Activated naive CD8-positive, alpha-beta T cell treated with anti-CD3 and anti-CD28 coated beads, Interleukin-2, amount 50 U/mL, for 24 hours (primary cell): ENCODE measurements at regions not wholly inside any gene's neighbourhood (a gene's known extent, or its start where the extent isn't known, plus 50 kb on each side); places are given as distances from the start of the nearest gene placed in this dataset.

Experiments used
- ATAC-seq: fragments of 150-1000 bp; cut with Tn5 transposase; one replicate; pipeline ENCODE4 v1.10.0; 2021
- DNase-seq: peaks from one replicate; pipeline ENCODE4 v3.0.0; 2021
- H3K27ac Mint-ChIP-seq: one replicate; pipeline ENCODE4 v1.8.0; 2021; ENCODE audit warnings: mild to moderate bottlenecking, mixed read lengths
- H3K27me3 Mint-ChIP-seq: one replicate; pipeline ENCODE4 v1.8.0; 2021; ENCODE audit warnings: mixed read lengths
- H3K36me3 Mint-ChIP-seq: one replicate; pipeline ENCODE4 v1.8.0; 2021; ENCODE audit warnings: low read depth, mixed read lengths
- H3K4me1 Mint-ChIP-seq: one replicate; pipeline ENCODE4 v1.8.0; 2021; ENCODE audit warnings: mixed read lengths
- H3K4me3 Mint-ChIP-seq: one replicate; pipeline ENCODE4 v1.8.0; 2021; ENCODE audit warnings: mild to moderate bottlenecking, moderate library complexity, mixed read lengths
- H3K9me3 Mint-ChIP-seq: one replicate; pipeline ENCODE4 v1.8.0; 2021; ENCODE audit warnings: mixed read lengths

DNA sequence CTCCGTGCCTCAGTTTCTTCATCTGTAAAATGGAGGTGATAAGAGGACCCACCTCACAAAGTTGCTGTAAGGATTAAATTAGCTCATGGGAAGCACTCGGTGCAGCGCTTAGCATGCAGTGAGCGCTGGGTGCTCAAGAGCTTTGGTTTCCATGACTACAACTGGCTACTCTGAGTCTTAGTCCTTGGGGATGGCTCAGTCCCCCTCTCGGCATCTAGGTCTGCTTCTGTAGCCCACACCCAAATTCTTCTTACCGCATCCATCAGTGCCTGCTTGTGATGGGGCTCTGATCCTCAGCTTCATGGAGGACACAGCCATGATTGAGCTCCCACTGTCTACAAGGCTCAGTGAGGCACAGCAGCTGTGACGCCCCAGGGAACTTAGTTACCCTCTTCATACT is 159.0 kb downstream of the ACTL8 start:
- peaks cover 28% of the 10 kb centered on the region for H3K27me3 Mint-ChIP-seq
- H3K36me3 Mint-ChIP-seq = no peaks in the 10 kb centered on the region
- no peak for DNase-seq
- ATAC-seq = no peak
- no peaks in the 10 kb centered on the region for H3K9me3 Mint-ChIP-seq
- no peak overlapping the region for H3K27ac Mint-ChIP-seq
- H3K4me3 Mint-ChIP-seq = no peak overlapping the region
- no peaks in the 10 kb centered on the region for H3K4me1 Mint-ChIP-seq

DNA sequence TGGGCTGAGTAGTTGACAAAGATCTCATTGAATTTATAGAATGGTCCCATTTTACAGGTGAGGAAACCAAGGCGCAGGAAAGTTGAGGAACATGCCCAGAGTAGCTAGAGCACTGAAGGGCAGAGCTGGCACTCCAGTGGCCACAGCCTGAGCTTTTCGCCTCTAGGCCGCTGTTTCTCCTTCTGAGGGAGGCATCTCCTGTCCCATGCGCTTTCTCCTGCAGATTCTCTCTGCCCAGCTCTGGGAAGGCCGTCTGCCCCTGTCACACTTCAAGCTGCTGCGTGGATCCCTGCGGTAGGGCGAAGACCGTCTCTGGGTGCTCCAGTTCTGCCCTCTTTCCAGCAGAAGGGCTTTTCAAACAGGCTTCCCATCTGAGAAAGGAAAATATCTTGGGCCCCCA is 159.9 kb downstream of the ACTL8 start:
- H3K9me3 Mint-ChIP-seq = no peaks in the 10 kb centered on the region
- peaks cover 24% of the 10 kb centered on the region for H3K27me3 Mint-ChIP-seq
- no peak overlapping the region for H3K4me3 Mint-ChIP-seq
- ATAC-seq (no peak), DNase-seq (no peak)
- no peaks in the 10 kb centered on the region for H3K4me1 Mint-ChIP-seq
- H3K36me3 Mint-ChIP-seq = no peaks in the 10 kb centered on the region
- H3K27ac Mint-ChIP-seq = no peak overlapping the region

DNA sequence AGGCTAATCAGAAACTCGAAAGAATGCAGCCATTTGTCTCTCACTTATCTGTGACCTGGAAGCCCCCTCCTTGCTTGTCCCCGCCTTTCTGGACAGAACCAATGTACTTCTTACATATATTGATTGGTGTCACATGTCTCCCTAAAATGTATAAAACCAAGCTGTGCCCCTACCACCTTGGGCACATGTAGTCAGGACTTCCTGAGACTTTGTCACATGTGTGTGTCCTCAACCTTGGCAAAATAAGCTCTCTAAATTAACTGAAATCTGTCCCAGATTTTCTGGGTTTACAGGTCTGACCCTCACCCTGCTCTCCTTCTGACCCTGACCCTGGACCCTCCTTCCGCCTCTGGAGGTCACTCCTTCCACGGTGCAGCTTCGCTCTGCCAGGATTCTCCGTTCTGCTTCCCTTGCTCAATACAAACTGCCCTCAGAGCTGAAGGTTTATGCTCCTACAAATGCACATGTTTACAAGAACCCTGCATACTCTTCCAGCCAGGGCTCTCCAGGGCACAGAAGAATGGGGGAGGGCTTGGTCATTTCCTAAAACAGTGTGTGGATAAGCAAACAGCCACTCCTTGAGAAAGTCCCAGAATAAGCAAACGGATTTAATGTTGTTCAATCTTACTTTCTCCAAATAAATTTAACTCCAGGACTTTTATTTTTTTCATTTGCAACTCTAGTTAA is 160.5 kb downstream of the ACTL8 start:
- no peaks in the 10 kb centered on the region for H3K36me3 Mint-ChIP-seq
- H3K27me3 Mint-ChIP-seq = peaks cover 20% of the 10 kb centered on the region
- ATAC-seq (no peak), DNase-seq (no peak)
- H3K4me3 Mint-ChIP-seq = no peak overlapping the region
- H3K4me1 Mint-ChIP-seq = no peaks in the 10 kb centered on the region
- H3K27ac Mint-ChIP-seq = no peak overlapping the region
- no peaks in the 10 kb centered on the region for H3K9me3 Mint-ChIP-seq

DNA sequence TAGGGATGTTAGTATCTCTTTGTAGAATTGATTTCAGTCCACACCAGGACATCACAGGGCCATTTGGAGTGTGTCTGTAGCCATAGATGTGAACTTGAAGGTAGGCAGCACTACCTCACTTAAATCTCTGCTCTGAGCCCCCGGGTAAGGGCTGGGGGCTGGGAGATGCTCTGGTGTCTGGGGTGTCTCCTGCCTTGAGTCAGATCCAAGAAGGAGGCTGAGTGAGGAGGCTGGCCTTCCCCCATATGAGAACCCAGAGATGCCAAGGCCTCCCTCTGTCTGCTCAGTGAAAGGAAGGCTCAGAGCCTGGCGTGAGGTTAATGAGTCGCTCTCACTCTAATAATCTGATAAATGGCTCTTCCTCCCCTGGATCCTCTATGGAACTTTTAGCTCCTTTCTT is 161.6 kb downstream of the ACTL8 start:
- no peak for ATAC-seq
- H3K27ac Mint-ChIP-seq = no peak overlapping the region
- DNase-seq = no peak
- no peaks in the 10 kb centered on the region for H3K9me3 Mint-ChIP-seq
- no peak overlapping the region for H3K4me3 Mint-ChIP-seq
- no peaks in the 10 kb centered on the region for H3K4me1 Mint-ChIP-seq
- peaks cover 17% of the 10 kb centered on the region for H3K27me3 Mint-ChIP-seq
- H3K36me3 Mint-ChIP-seq = no peaks in the 10 kb centered on the region

DNA sequence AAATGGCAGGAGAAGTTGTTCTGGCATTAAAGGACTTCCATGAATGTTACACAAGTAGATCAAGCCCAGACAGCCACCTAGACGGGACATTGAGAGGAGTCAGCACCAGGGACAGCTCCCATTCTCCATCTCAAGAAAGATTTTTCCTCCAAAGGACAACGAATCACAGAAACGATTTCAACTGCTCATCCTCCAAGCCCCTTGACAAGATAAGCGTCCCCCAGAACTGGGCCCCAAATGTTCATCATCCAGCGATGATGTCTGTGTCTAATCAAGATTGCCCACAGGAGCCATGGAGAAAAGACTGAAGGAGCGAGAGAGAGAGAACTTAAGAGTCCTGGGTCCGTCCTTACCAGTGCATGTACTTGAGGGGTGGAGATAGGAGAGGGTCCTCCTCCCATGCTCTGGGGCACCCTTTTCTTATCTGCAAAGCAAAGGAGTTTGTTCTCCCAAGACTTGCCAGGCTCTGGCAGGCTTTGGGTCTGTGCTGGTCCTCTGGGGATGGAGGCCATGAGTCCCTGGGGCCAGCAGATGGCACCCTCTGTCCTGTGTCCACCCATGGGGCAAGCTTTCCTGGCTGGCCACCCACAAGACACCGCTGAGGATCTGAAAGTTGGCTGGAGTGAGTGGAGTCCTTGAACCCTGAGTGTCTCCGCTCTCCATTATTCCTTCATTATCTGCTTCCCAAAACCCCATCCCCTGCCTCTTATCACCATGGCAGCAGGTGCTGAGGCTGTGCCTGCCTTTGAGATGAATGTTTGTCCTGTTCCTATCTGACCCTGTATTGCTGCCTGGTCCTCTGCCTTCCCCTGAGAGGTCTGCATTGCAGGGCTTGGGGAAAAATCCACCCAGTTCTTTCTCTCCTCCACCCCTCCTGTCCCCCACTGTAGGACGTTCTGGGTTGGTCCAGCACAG is 164.6 kb downstream of the ACTL8 start:
- Mint-ChIP-seq H3K4me1 (no peaks in the 10 kb centered on the region), H3K4me3 (no peak overlapping the region), H3K36me3 (no peaks in the 10 kb centered on the region), H3K9me3 (no peaks in the 10 kb centered on the region), H3K27ac (no peak overlapping the region), H3K27me3 (peaks cover 21% of the 10 kb centered on the region)
- no peak for ATAC-seq
- no peak for DNase-seq

DNA sequence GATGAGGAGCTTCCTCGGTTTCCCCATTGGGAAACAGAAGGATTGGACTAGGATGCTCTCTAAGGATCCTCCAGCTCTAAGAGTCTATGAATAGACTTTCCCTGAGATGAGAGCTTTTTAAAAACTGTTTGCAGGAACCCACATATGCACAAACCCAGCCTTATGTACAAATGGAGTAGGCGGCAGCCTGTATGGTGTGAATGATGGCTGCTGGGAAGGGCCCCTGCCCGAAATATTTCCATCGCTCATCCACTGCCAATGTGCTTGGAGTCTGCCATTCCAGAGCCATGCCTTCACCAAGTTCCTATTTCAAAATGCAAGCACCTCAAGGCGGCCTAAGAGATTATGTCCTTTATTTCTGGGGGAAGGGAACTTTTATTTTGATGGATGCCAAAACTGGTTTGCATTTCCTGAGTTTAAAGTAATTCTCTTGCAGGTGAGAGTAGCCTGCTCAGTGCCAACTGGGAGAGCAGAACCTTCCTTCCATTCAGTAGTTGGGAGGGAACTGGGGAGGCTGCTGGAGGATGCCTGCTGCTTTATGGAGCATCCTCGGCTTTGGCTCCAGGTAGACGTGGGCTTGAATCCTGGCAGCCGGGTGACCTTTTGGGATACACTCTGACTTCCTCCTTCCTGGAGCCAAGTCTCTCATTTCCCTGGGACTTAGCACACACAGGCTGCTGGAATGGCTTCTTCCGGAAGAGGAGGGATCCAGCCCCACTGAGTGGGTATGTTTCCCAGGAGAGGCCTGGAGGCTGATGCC is 165.9 kb downstream of the ACTL8 start:
- Mint-ChIP-seq H3K36me3 (no peaks in the 10 kb centered on the region), H3K27me3 (peaks cover 16% of the 10 kb centered on the region), H3K4me3 (no peak overlapping the region), H3K9me3 (no peaks in the 10 kb centered on the region), H3K4me1 (no peaks in the 10 kb centered on the region), H3K27ac (no peak overlapping the region)
- DNase-seq (no peak), ATAC-seq (no peak)

DNA sequence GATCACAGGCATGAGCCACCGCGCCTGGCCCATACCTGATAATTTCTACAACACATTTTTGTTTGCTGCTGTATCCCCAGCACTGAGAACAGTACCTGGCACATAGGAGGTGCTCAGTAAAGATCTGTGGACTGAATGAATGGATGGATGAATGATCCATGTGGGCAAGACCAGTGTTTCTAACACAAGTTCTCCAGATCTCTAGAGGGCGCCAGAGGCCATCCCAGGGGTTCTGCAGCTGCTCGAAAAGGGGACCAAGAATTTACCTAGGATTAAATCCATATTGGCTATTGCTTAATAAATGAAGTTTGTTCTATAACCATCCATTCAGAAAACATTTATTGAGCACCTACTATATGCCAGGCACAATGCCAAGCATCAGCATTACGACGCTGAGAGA is 167.7 kb downstream of the ACTL8 start:
- no peaks in the 10 kb centered on the region for H3K9me3 Mint-ChIP-seq
- no peak overlapping the region for H3K27ac Mint-ChIP-seq
- peak; percentile 12 for DNase-seq
- H3K27me3 Mint-ChIP-seq = peaks cover 12% of the 10 kb centered on the region
- no peaks in the 10 kb centered on the region for H3K4me1 Mint-ChIP-seq
- no peak overlapping the region for H3K4me3 Mint-ChIP-seq
- ATAC-seq = no peak
- H3K36me3 Mint-ChIP-seq = no peaks in the 10 kb centered on the region

DNA sequence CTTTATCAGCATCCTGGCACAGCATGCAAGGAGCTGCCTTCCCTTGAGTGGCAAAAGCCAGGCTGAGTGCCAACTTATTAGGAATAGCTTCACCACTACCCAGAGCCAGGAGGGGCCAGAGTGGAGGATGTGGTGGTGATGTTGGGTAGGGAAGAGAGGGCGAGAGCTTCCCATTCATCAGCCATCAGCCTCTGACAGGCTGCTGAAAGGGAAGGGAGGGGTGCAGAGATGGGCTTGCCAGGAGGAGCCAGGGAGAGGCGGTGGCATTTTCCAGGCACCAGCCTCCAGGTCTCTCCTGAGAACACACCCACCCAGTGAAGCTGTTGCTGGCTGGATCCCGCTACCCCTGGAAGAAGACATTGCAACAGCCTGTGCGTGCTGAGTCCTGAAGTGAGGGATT is 168.5 kb downstream of the ACTL8 start:
- DNase-seq (no peak), ATAC-seq (no peak)
- H3K4me1 Mint-ChIP-seq = no peaks in the 10 kb centered on the region
- H3K36me3 Mint-ChIP-seq = no peaks in the 10 kb centered on the region
- no peaks in the 10 kb centered on the region for H3K9me3 Mint-ChIP-seq
- H3K27me3 Mint-ChIP-seq = peaks cover 12% of the 10 kb centered on the region
- H3K27ac Mint-ChIP-seq = no peak overlapping the region
- H3K4me3 Mint-ChIP-seq = no peak overlapping the region

DNA sequence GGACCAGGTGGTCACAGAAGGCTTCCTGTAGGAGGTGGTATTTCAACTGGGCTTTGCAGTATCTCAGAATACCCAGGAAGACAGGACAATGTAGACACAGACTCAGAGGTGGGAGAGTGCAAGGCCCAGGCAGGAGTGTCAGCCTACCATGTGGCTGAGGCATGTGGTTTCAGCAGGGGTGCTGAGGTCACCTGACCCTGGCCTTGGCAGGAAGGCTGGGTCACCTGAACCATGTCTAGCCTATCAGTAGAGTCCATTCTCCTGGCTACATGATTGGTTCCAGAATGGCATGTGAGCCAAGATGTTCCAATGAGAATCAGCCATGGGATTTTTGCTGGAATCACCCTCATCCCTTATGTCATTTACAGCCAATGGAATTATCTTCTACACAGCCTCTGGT is 169.4 kb downstream of the ACTL8 start:
- Mint-ChIP-seq H3K27me3 (peaks cover 10% of the 10 kb centered on the region), H3K4me3 (no peak overlapping the region), H3K9me3 (no peaks in the 10 kb centered on the region), H3K4me1 (no peaks in the 10 kb centered on the region), H3K27ac (no peak overlapping the region), H3K36me3 (no peaks in the 10 kb centered on the region)
- ATAC-seq = no peak
- DNase-seq = no peak

DNA sequence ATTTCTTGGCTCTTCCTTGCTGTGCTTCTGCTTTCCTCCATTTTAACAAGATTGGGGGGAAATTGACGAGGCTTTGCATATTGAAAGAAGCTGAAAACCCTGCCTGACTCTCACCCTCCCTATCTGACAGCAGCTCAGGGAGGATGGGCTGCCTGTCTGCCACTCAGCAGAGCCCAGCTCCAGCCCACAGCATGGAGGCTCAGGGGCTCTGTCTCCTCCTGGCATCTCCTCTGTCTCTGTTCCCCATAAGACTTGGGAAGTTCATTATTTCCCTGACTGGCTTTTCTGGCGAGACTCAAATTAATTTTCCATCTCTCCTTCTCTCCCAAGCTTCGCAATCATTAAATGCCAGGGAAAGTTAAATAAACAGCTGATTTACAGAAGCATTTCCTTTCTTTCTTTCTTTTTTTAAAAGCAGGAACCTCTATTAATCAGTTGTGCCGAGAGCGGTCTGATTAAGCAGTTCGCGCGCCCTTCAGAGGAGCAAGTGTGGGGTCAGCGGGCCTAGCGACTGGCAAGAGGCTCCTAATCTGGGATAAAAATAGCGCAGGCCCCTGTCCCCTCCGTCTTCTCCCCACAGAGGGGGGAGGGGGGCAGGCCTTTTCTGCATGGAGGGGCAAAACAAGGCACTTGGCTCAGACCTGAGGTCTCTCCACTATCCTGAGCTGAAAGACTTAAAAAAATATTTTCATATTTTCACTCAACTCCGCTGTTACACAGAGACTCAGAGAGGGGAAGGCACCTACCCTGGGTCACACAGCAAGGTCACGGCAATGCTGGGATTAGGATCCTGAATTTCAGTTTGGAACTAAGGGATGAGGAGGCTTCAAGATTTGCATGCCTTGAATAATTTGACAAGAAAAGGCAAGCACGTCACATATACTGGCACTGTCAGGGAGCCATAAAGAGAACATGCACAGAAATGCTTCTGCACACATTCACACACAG is 170.4 kb downstream of the ACTL8 start:
- no peaks in the 10 kb centered on the region for H3K9me3 Mint-ChIP-seq
- peaks cover 9% of the 10 kb centered on the region for H3K27me3 Mint-ChIP-seq
- H3K4me3 Mint-ChIP-seq = no peak overlapping the region
- no peak overlapping the region for H3K27ac Mint-ChIP-seq
- H3K36me3 Mint-ChIP-seq = no peaks in the 10 kb centered on the region
- no peak for ATAC-seq
- H3K4me1 Mint-ChIP-seq = no peaks in the 10 kb centered on the region
- DNase-seq = no peak

DNA sequence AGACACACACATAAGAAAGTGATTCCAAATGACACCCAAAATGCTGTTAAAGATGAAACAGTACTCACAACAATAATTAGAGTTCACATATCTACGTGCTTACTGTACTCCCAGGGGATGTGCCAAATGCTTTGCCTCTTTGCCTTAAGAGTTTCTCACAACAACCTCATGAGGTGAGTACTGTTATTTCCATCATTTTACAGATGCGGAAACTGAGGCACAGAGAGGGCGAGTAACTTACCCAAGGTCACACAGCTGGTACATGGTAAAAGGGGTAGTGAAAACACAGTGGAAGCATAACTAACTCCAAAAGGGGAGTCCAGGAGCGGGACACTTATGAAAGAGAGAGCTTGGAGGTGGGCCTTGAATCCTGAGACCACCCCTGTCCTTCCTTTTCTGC is 171.8 kb downstream of the ACTL8 start:
- no peaks in the 10 kb centered on the region for H3K9me3 Mint-ChIP-seq
- no peaks in the 10 kb centered on the region for H3K4me1 Mint-ChIP-seq
- DNase-seq = no peak
- peaks cover 11% of the 10 kb centered on the region for H3K27me3 Mint-ChIP-seq
- no peak for ATAC-seq
- no peak overlapping the region for H3K4me3 Mint-ChIP-seq
- no peak overlapping the region for H3K27ac Mint-ChIP-seq
- no peaks in the 10 kb centered on the region for H3K36me3 Mint-ChIP-seq

DNA sequence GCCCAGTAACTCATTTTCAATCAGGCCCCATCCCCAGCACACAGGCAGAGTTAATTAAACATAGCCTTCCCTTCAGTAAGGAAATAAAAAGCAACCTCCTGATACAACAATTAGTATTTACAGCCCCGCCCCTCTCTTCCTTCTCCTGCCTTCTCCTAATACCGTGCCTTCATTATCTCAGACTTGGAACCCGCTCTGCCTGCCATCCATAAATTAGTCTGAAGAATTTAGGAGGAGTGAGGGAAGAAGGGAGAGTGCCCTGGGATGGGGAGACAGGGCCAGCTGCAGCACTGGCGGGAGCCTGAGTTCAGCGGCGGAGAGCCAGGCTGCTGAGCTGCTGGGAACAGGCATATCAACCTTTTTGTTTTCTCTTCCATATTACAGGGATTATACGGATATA is 172.8 kb downstream of the ACTL8 start:
- Mint-ChIP-seq H3K4me3 (no peak overlapping the region), H3K27ac (no peak overlapping the region), H3K9me3 (no peaks in the 10 kb centered on the region), H3K27me3 (peaks cover 11% of the 10 kb centered on the region), H3K36me3 (no peaks in the 10 kb centered on the region), H3K4me1 (no peaks in the 10 kb centered on the region)
- ATAC-seq (no peak), DNase-seq (no peak)

DNA sequence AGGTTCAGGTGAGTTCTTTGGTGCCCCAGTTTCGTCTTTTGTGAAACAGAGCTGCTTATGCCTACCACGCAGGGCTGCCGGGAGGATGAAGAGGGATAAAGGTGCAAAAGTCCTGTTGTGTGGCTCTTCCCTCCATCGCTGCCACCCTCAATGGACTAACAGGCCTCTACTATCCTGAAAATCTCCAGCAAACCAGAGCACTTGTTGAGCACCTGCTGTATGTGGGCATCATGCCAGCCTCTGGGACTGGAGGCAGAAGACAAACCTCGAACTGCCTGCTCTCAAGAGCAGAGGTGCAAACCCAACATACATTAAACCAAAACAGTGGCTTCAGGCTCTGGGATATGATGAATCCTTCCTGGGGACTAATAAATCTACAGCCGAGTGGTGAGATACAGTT is 174.1 kb downstream of the ACTL8 start:
- H3K27me3 Mint-ChIP-seq = peaks cover 2% of the 10 kb centered on the region
- no peaks in the 10 kb centered on the region for H3K36me3 Mint-ChIP-seq
- ATAC-seq = no peak
- no peak for DNase-seq
- H3K4me1 Mint-ChIP-seq = no peaks in the 10 kb centered on the region
- H3K27ac Mint-ChIP-seq = no peak overlapping the region
- no peaks in the 10 kb centered on the region for H3K9me3 Mint-ChIP-seq
- no peak overlapping the region for H3K4me3 Mint-ChIP-seq

DNA sequence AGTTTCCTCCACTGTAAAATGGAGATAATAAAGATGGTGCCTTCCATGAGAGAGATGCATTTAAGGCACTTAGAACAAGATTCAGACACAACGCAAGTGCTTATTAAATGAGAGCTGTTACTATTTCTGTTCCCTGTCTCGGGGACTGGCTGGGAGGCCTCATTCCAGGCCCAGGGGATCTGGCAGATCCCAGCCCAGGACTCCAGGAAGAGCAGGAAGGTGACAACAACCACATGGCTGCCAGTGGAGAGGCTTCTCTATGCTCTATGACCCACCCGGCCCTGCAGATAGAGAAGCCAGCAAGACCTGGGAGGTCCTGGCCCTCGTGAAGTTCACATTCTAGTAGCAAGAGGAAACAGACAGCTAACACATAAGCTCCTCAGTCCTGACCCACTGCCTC is 175.5 kb downstream of the ACTL8 start:
- no peaks in the 10 kb centered on the region for H3K4me1 Mint-ChIP-seq
- ATAC-seq = no peak

More for the DNA sequence above, 175.5 kb downstream of the ACTL8 start:
- Mint-ChIP-seq H3K4me3 (no peak overlapping the region), H3K27me3 (peaks cover 2% of the 10 kb centered on the region), H3K27ac (no peak overlapping the region), H3K9me3 (no peaks in the 10 kb centered on the region), H3K36me3 (no peaks in the 10 kb centered on the region)
- DNase-seq = no peak
